ENCODE measurements at regions not wholly inside any gene's neighbourhood (a gene's known extent, or its start where the extent isn't known, plus 50 kb on each side); places are given as distances from the start of the nearest gene placed in this dataset.
A peak's percentile ranks its signal among the peaks of the same experiment; 100 is the strongest.

GRCh38 chr21:25421321-25422028 is 185.8 kb downstream of the MRPL39 start:
- peak; percentile 89 for DNase-seq

DNA sequence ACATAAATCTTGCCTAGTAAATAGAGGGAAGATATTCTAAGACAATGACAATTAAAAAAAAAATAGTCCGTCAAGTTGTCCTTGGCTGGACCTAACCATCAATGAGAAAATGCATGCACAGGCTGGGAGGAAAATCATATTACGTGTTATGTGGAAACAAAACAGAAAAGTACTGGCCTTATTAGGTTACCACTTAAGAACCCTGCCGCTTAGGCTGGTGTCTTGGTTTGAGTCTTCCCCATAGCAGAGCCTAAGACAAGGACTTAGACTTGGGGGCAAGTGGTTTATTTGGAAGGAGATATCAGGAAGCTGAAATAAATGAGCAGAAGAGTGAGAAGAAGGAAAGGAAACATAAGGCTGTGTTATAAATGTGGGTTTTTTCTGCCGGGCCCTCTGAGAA is 186.4 kb downstream of the MRPL39 start:
- DNase-seq: no peak

GRCh38 chr21:25416669-25417068 is 190.6 kb downstream of the MRPL39 start:
- no peak for DNase-seq

DNA sequence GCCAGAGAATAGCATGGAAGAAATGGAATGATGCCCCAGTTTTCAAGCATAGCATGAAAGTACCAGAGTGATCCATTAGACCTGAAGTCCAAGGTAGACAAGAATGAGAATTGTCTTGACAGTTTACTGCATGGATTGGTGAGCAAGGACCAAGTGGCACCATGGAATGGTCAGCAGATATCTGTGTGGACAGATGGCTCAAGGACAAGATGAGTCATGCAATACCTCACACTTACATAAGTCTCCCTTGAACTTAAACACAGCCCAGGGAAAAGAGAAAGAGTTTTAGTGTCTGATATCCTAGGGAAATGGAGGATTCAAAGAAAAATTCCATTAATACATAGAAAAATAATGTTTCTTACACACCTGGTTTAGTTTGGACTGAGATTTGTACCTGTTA is 195.2 kb downstream of the MRPL39 start:
- DNase-seq: no peak

DNA sequence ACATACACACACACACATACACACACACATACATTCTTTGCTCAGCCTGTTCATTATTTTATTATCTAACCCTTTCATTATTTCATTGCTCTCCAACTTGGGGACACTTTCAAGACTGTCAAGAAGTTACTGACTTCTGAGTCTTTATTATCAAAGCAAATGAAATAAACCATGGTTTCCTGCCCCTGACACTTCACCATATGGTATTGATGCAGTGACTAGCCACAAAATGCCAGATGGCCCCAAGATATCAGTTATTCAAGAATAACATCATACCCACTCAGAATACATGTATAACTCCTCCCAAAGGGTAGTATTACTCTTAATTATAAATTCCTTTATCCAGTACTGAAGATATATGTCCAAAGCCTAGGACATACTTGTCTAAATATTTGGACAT is 197.3 kb downstream of the MRPL39 start:
- peak; percentile 87 for DNase-seq

GRCh38 chr21:25408666-25409065 is 198.6 kb downstream of the MRPL39 start:
- no peak for DNase-seq

- peak; percentile 61 for DNase-seq
Observed at GRCh38 chr21:25406887-25407579, 200.2 kb downstream of the MRPL39 start.

DNA sequence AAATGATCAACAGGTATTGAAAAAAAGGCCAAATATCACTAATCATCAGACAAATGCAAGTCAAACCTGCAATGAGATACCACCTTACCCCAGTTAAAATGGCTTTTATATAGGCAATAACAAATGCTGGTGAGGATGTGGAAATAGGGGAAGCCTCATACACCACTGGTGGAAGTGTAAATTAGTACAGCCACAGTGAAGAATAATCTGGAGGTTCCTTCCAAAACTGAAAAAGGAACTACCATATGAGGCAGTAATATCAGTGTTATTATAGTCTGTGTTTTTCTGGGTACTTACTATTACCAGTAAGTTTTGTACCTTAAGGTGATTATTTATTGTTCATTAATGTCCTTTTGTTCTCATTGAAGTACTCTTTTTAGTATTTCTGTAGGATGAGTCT is 201.3 kb downstream of the MRPL39 start:
- peak; percentile 55 for DNase-seq

DNA sequence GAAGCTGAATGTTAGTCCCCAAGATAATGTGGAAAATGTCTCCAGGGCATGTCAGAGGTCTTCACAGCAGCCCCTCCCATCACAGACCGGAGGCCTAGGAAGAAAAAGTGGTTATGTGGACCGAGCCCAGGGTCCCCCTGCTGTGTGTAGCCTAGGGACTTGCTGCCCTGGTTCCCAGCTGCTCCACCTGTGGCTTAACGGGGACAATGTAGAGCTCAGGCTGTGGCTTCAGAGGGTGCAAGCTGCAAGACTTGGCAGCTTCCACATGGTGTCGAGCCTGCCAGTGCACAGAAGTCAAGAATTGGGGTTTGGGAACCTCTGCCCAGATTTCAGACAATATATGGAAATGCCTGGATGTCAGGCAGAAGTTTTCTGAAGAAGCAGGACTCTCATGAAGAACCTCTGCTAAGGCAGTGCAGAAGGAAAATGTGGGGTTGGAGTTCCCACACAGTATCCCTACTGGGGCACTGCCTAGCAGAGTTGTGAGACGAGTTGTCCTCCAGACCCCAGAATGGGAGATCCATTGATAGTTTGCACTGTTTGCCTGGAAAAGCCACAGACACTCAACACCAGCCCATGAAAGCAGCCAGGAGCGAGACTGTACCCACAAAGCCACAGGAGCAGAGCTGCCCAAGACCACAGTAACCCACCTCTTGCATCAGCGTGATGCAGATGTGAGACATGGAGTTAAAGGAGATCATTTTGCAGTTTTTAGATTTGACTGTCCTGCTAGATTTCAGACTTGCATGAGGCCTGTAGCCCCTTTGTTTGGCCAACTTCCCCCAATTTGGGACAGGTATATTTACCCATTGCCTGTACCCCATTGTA is 204.9 kb downstream of the MRPL39 start:
- DNase-seq: peak; percentile 76

GRCh38 chr21:25400427-25400826 is 206.9 kb downstream of the MRPL39 start:
- DNase-seq: no peak

- no peak for DNase-seq
Observed at GRCh38 chr21:25398630-25399029, 208.7 kb downstream of the MRPL39 start.

DNA sequence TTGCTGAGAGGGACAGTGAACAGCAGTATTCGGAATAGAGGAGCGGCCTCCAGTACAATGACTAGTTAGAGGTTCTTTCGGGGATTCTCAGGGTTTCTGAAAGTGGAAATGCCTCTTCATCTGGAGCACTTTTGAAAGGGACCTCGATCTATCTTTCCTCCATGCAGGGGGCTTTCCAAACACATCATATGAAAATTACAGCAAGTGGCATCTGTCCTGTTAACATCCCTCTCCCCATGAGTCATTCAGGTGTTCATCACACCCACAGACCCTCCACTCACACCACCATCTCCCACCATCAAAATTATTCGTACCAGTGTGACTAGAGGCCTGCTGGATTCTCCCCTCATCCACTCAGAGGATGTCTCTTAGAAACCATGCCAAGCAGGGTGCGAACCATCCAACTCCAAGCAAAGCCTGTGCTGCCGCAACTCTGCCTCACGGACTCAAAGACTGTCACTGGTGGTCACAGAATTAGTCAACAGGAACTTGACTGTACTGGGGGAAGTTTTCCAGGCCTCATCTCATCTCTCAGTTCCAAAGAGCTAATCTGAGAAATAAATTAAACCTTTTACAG is 211.1 kb downstream of the MRPL39 start:
- DNase-seq: no peak

GRCh38 chr21:25391777-25392176 is 215.5 kb downstream of the MRPL39 start:
- DNase-seq: no peak

DNA sequence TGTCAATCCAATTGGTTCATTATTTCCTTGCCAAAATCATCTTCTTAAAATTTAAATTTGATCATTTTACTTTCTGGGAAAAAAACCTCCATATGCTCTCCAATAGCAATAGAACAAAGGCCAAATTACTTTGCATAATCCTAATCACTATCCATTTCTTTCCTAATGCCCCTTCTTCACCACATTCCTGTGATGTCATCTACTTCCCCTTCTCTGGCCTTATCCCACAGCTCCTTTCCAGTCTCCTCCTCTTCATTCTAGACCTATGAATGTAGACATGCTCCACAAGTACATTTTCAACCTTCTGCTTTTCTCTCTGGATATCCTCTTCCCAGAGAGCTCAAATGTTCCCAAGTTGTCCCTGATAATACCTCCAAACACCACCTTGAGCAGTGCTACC is 216.6 kb downstream of the MRPL39 start:
- DNase-seq: no peak

DNA sequence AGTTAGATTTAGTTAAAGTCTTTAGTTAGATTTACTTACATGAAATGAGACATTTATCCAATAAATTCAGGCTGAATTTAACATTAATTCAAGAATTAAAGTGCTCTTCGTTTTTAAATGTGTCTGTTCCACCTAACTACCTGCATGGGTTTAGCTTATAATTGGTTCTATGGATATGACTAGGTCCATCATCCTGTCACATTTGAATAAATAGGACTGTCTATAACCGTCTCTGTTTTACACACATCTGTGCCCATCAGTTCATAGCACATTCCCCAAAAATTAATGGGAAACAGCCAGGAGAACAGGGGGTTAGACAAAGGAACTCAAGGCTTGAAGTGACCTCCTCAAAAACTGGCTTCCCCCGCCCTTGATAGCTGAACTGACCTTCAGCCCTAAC is 219.6 kb downstream of the MRPL39 start:
- no peak for DNase-seq

DNA sequence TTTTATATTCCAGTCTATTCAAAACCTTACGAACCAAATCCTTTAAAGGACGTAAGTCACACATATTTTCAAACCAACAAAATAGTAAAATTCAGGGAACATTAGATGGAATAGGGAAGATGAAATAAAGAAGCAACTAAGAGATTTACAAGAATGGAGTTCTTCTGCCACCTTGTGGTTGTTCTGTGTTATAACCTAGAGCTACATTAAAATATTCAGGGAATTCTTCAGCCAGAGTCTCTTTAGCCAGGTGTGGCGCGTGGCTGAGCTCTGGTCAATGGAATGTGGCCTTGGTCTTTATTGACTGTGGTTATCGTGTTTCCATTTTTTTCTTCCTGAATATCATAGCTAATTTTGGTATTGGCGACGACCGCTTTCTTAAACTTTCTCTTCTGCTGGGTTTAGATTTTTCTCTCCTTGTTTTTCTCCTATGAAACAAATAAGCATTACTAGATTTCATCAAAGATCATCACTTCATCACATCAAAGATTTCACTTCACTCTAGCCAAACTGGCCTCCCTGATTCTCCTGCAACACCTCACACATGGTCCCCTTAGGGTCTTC is 221.3 kb downstream of the MRPL39 start:
- peak; percentile 71 for DNase-seq

GRCh38 chr21:25385341-25385740 is 221.9 kb downstream of the MRPL39 start:
- DNase-seq: no peak

GRCh38 chr21:25384782-25385181 is 222.5 kb downstream of the MRPL39 start:
- DNase-seq: no peak

DNA sequence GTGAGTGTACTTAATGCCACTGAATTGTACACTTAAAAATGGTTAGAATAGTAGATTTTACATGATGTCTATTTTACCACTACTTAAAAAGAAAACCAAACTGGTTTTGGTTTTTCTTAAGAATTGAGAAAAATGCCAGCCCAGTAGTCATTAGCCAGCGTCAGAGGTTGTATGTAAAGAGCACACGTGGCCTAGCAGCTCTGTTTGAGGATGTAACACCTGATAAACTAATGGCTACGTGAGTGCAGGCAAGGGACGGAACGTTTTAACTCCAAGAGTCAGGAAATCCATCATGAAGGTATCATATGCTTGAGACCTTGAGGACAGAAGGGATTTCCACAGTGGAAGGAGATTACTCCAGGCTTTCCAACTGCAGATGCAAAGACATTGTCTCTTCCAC is 223.7 kb downstream of the MRPL39 start:
- DNase-seq: no peak

DNA sequence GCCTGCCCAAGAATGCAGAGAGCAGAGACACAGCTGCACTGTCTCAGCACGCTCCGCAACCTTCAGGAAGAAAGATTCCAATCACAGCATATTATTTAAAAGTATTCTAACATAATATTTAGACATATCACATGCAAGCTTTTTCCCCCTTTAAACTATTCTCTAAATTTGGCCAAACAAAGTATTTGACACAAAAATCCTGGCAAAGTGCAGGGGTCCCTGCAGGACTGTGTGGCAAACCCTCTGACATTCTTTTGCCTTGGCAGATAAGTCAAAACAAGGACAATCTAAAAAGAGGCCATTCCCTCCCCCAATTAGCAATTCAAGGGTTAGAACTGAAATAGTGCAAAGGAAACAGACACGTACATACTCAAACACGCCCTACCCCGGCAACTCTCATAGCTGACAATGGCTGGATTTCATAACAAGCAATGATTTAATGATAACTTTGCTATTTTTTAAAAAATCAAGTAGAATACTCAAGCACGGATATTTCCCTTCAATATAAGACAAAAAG is 225.3 kb downstream of the MRPL39 start:
- no peak for DNase-seq

GRCh38 chr21:25375675-25376074 is 231.6 kb downstream of the MRPL39 start:
- DNase-seq: no peak

GRCh38 chr21:25373126-25374082 is 233.9 kb downstream of the MRPL39 start:
- no peak for DNase-seq

Measured in hematopoietic multipotent progenitor cell treated with erythropoietin and hydrocortisone succinate and interleukin-3 and kit ligand, for 4 days (in vitro differentiated cells).